ENCODE measurements at regions not wholly inside any gene's neighbourhood (a gene's known extent, or its start where the extent isn't known, plus 50 kb on each side); places are given as distances from the start of the nearest gene placed in this dataset.
A peak's percentile ranks its signal among the peaks of the same experiment; 100 is the strongest.

DNA sequence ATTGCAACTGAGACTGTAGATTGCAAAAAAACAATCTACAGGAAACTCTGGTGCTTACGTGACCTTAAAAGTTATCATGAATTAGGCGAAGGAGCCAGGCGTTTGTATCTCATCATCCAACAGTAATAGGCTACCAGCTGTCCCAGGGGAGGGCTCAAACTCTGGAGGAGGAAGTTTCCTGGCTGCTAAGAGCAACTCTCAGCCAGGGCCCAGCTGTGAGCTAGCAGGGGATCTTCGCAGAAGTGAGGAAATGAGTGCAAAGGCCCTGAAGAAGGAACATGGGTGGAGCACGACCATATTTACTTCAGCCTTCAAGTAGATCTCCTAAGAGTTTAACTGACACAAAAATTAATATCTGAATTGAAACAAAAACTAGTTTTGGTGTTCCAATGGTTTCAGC is 686.9 kb upstream of the MAP3K7 start:
- no peak for FAIRE-seq
- DNase-seq = peak in 1 of 6 donors; percentile 14

DNA sequence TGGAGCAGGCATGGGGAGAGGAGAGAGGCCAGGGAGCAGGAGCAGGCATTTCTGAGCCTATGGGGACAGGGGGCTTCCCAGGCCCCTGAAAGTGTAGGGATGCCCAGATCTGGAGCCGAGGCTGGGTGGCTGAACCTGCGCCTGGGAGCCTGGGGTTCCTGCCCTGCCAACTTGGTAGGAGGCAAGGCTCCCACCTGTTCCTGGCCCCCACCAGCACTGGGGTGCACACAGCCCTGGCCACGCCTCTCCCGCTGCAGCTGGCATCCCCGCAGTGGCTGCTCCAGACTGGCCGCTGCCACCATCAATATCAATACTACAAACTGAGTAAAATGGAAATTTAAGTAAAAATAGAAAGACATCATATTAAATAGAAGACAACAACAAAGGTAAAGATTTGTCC is 684.9 kb upstream of the MAP3K7 start:
- no peak for FAIRE-seq
- peaks cover 0 to 4% (median 0%) of the 10 kb centered on the region in 4 donors for H3K27me3 ChIP-seq
- intact Hi-C loops (cut with DNase I) = no loop called here
- no peaks in the 10 kb centered on the region for H3K9me3 ChIP-seq
- ATAC-seq = no peak
- no peaks in the 10 kb centered on the region for H3K4me1 ChIP-seq
- no peaks in the 10 kb centered on the region for H3K36me3 ChIP-seq
- H3K27ac ChIP-seq = no peak overlapping the region
- TF ChIP-seq, protein P1, sequence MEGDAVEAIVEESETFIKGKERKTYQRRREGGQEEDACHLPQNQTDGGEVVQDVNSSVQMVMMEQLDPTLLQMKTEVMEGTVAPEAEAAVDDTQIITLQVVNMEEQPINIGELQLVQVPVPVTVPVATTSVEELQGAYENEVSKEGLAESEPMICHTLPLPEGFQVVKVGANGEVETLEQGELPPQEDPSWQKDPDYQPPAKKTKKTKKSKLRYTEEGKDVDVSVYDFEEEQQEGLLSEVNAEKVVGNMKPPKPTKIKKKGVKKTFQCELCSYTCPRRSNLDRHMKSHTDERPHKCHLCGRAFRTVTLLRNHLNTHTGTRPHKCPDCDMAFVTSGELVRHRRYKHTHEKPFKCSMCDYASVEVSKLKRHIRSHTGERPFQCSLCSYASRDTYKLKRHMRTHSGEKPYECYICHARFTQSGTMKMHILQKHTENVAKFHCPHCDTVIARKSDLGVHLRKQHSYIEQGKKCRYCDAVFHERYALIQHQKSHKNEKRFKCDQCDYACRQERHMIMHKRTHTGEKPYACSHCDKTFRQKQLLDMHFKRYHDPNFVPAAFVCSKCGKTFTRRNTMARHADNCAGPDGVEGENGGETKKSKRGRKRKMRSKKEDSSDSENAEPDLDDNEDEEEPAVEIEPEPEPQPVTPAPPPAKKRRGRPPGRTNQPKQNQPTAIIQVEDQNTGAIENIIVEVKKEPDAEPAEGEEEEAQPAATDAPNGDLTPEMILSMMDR (IDR thresholded peaks at IDR 0.05) = no peak
- WGBS, 2 donors = 86% methylated on average over 6 of the region's 6 CpGs
- H3K4me3 ChIP-seq = no peak overlapping the region
- DNase-seq = peak in 1 of 6 donors; percentile 40

More for the DNA sequence above, 686.9 kb upstream of the MAP3K7 start:
- H3K27me3 ChIP-seq = peaks cover 0 to 4% (median 0%) of the 10 kb centered on the region in 4 donors
- no peaks in the 10 kb centered on the region for H3K9me3 ChIP-seq
- no peak overlapping the region for H3K27ac ChIP-seq
- no peak overlapping the region for H3K4me3 ChIP-seq
- intact Hi-C loops (cut with DNase I) = no loop called here
- 53 to 57% methylated on average over 5 of the region's 5 CpGs for WGBS, 2 donors
- no peaks in the 10 kb centered on the region for H3K36me3 ChIP-seq
- TF ChIP-seq, protein P1 (IDR thresholded peaks at IDR 0.05) = no peak
- no peak for ATAC-seq
- no peaks in the 10 kb centered on the region for H3K4me1 ChIP-seq

DNA sequence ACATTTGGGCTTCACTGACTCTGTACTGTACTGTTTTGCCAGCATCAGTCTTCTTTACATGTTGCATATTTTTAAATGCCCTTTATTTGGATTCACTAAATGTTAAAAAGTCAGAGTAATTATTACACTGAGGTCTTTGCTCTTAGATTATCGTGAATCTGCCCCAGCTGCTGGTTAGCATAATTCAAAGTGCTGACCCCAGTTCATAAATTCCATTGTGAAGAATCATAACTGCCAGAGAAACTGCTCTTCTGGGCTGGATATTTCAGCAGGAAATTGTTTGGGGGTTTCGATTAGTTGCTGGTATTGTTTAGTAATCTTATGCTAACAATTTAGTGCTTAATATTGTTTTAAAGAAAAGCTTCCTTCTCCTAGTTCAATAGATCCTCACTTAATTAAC is 682.1 kb upstream of the MAP3K7 start:
- Histone ChIP-seq H3K36me3 (no peaks in the 10 kb centered on the region), H3K9me3 (no peaks in the 10 kb centered on the region), H3K27ac (no peak overlapping the region), H3K27me3 (peaks cover 0 to 4% (median 0%) of the 10 kb centered on the region in 4 donors), H3K4me3 (no peak overlapping the region), H3K4me1 (no peaks in the 10 kb centered on the region)
- TF ChIP-seq, protein P1 (IDR thresholded peaks at IDR 0.05) = no peak
- intact Hi-C loops (cut with DNase I) = no loop called here
- no peak for ATAC-seq
- no peak for FAIRE-seq
- WGBS, 2 donors = 48 to 65% methylated on average over 2 of the region's 2 CpGs
- DNase-seq = no peak

DNA sequence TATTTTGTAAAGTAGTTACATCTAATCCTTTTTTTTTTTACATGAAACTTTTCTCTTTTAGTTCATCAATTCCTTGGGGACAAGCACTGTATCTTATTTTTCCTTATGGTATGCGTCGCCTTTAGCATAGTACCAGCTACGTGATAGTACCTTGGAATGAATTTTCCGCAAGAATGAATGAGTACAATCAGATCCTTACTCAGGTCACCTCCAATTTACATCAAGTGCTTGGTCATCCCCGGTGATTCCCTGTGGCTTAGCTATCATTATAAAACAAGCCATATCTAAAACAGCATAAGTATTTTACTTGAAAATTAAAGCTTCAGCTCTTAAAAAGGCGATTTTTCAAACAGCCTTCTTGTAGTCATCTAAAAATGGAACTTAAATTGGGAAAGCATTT is 680.4 kb upstream of the MAP3K7 start:
- H3K36me3 ChIP-seq = no peaks in the 10 kb centered on the region
- 74 to 85% methylated on average over 6 of the region's 6 CpGs for WGBS, 2 donors
- no peak for DNase-seq
- H3K4me3 ChIP-seq = no peak overlapping the region
- intact Hi-C loops (cut with DNase I) = no loop called here
- TF ChIP-seq, protein P1 (IDR thresholded peaks at IDR 0.05) = no peak
- H3K4me1 ChIP-seq = no peaks in the 10 kb centered on the region
- ATAC-seq = no peak
- H3K27me3 ChIP-seq = no peaks in the 10 kb centered on the region
- no peak overlapping the region for H3K27ac ChIP-seq
- FAIRE-seq = no peak
- H3K9me3 ChIP-seq = no peaks in the 10 kb centered on the region

DNA sequence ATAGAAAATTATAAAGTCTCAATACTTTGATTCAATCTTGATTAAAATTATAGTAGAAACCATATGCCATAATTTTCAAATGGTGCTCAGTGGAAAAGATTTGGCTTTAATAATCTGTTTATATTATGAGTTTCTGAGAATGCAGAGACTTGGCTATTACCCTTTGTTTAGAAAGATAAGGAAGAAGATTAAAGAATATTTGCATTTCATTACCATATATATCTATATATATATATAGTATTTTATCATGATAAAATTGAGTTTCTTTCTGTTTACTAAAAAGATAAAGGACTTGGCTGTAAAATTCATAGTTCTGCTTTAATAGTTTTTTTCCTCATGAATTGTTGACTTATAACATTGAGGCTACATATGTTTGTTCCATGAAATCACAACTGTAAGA is 679.3 kb upstream of the MAP3K7 start:
- no peaks in the 10 kb centered on the region for H3K27me3 ChIP-seq
- H3K4me1 ChIP-seq = no peaks in the 10 kb centered on the region
- DNase-seq (no peak), ATAC-seq (no peak), FAIRE-seq (no peak)
- no peak overlapping the region for H3K4me3 ChIP-seq
- intact Hi-C loops (cut with DNase I) = no loop called here
- TF ChIP-seq, protein P1 (IDR thresholded peaks at IDR 0.05) = no peak
- H3K27ac ChIP-seq = no peak overlapping the region
- no peaks in the 10 kb centered on the region for H3K9me3 ChIP-seq
- no peaks in the 10 kb centered on the region for H3K36me3 ChIP-seq
